ENCODE measurements at regions not wholly inside any gene's neighbourhood (a gene's known extent, or its start where the extent isn't known, plus 50 kb on each side); places are given as distances from the start of the nearest gene placed in this dataset.
"Not testable (repeated sequence)": the region's sequence is repeated elsewhere in the genome, so short reads cannot be mapped to it uniquely, and the experiment has no call there.

- no peak for DNase-seq (ENCODE audit: low read depth)
Measured at GRCh38 chr18:33820517-33821371, 242.7 kb downstream of the ASXL3 start.

DNA sequence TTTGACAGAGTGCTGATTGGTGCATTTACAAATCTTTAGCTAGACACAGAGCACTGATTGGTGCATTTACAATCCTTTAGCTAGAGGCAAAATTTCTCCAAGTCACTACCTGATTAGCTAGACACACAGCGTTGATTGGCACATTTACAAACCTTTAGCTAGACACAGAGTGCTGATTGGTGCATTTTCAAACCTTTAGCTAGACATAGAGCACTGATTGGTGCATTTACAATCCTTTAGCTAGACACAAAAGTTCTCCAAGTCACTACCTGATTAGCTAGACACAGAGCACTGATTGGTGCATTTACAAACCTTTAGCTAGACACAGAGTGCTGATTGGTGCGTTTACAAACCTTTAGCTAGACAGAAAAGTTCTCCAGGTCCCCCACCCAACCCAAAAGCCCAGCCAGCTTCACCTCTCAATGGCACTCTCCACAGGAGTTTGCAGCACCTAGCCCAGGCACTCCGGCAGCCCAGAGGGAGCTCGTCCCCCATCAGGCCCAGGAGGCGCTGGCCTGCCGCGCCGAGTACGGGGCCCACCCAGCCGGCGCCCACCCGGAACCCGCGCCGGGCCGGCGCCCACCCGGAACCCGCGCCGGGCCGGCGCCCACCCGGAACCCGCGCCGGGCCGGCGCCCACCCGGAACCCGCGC lies 241.8 kb downstream of the ASXL3 start:
- DNase-seq (ENCODE audit: low read depth), result not testable (repeated sequence)

- DNase-seq (ENCODE audit: low read depth), result no peak
Measured at GRCh38 chr18:33818145-33818544, 240.1 kb downstream of the ASXL3 start.

GRCh38 chr18:33817096-33817495 lies 239.1 kb downstream of the ASXL3 start:
- DNase-seq (ENCODE audit: low read depth), result no peak

- DNase-seq (ENCODE audit: low read depth), result no peak
Measured at GRCh38 chr18:33814546-33814945, 236.5 kb downstream of the ASXL3 start.

GRCh38 chr18:33812186-33812585 lies 234.2 kb downstream of the ASXL3 start:
- DNase-seq (ENCODE audit: low read depth), result no peak

- no peak for DNase-seq (ENCODE audit: low read depth)
Measured at GRCh38 chr18:33805592-33805991, 227.6 kb downstream of the ASXL3 start.

GRCh38 chr18:33804258-33804657 lies 226.2 kb downstream of the ASXL3 start:
- peak; percentile 3 for DNase-seq (ENCODE audit: low read depth)

- DNase-seq (ENCODE audit: low read depth), result no peak
Measured at GRCh38 chr18:33803636-33804035, 225.6 kb downstream of the ASXL3 start.

DNA sequence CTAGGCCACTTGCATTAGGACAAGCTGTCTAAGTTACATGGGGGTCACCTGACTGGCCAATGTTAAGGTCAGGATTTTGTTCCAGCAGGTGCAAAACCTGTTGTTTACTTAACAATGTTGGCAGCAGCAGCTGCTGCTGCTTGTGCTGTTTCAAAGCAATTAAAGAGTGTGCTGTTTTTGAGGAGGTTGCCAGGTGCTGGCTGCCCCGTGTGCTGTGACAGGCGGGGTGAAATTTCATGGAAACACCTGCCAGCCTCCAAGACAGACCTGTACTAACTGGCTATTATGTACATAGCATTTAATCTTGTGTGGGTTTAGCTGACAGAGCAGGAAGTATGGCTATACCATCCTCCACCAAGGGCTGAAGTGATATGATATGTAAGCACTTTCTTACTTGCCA lies 224.9 kb downstream of the ASXL3 start:
- no peak for DNase-seq (ENCODE audit: low read depth)

All from myocyte (in vitro differentiated cells).